T-helper 1 cell treated with Interleukin-12 subunit alpha and Interleukin-12 subunit beta and Interleukin-4 antibody, amounts not matched to agents 30 μg/mL and 1 μg/mL, for 36 hours (primary cell): ENCODE measurements at regions not wholly inside any gene's neighbourhood (a gene's known extent, or its start where the extent isn't known, plus 50 kb on each side); places are given as distances from the start of the nearest gene placed in this dataset.

Experiments
- H3K27ac Mint-ChIP-seq: one replicate; pipeline ENCODE4 v1.8.0; 2021; ENCODE audit warnings: mild to moderate bottlenecking, mixed read lengths
- H3K27me3 Mint-ChIP-seq: one replicate; pipeline ENCODE4 v1.8.0; 2021; ENCODE audit warnings: low read depth, mixed read lengths
- H3K36me3 Mint-ChIP-seq: one replicate; pipeline ENCODE4 v1.8.0; 2021; ENCODE audit warnings: low read depth, mixed read lengths
- H3K4me1 Mint-ChIP-seq: one replicate; pipeline ENCODE4 v1.8.0; 2021; ENCODE audit warnings: low read depth, mixed read lengths
- H3K4me3 Mint-ChIP-seq: one replicate; pipeline ENCODE4 v1.8.0; 2021; ENCODE audit warnings: mild to moderate bottlenecking, moderate library complexity, mixed read lengths
- H3K9me3 Mint-ChIP-seq: one replicate; pipeline ENCODE4 v1.8.0; 2021; ENCODE audit warnings: mixed read lengths

DNA sequence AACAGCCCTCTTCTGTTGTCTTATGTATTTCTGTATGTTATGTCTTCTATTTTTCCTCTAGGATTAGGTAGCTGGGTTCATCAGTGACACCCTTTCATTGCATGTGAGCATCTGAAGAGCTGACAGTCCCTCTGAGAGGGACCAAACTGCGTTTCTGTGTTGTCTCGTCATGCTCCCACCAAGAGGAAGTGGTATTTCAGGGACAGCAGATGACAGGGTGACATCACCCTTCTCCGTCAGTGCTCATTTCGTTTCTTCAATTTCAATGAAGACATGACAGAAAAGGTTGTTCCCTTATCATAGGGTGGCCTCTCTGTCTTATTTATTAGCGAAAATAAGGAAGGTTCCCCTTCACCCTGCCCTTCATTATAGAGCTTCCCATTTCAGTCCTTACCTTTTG lies 225.9 kb upstream of the NR4A3 start:
- Mint-ChIP-seq H3K27ac (peak overlapping the region; percentile 60), H3K9me3 (no peaks in the 10 kb centered on the region), H3K4me3 (no peak overlapping the region), H3K27me3 (peaks cover 18% of the 10 kb centered on the region), H3K4me1 (peaks cover 5% of the 10 kb centered on the region), H3K36me3 (no peaks in the 10 kb centered on the region)

DNA sequence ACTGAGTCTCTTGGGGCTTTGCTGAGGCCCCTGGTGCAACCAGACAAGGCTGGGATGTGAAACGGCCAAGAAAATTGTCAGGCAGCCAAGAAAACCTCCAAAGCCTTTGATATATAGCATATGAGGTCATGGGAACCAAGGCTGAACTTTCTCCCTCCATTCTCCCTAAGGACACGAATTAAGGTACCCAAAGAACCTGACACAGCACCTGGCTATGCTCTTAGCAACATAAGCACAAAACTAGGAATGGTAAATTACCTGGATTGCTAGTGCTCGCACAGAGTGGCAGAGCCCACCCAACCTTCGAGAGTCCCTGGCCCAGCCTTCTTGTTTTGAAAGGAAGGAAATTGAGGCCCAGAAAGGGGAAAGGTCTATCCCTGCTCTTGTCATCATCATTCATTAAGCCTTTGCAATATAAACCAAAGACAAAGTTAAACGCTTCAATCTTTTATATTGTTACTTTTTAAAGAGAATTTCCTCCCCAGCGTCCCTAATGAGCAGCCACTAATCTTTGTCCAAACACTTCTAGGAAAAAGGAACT lies 220.0 kb upstream of the NR4A3 start:
- Mint-ChIP-seq H3K4me3 (no peak overlapping the region), H3K9me3 (no peaks in the 10 kb centered on the region), H3K27me3 (peaks cover 17% of the 10 kb centered on the region), H3K36me3 (no peaks in the 10 kb centered on the region), H3K4me1 (no peaks in the 10 kb centered on the region), H3K27ac (no peak overlapping the region)

DNA sequence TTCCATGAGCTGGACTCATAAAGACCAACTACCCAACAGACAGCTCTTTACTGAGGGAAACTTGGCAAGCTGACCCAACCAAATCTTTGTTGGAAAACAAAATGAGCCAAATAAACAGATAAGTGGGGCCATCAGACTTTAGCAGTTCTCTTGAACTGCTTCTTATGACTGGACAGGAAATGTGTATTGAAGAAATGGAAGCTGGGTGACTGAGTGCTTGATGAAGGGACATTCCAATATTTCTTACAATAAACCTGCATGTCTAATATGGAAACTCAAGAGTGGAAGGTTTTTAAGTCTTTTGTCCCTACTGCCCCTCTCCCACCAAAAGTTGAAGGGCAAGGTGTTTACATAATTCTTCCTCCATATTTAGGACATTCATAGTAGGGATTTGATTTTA lies 218.8 kb upstream of the NR4A3 start:
- H3K4me1 Mint-ChIP-seq, result no peaks in the 10 kb centered on the region

DNA sequence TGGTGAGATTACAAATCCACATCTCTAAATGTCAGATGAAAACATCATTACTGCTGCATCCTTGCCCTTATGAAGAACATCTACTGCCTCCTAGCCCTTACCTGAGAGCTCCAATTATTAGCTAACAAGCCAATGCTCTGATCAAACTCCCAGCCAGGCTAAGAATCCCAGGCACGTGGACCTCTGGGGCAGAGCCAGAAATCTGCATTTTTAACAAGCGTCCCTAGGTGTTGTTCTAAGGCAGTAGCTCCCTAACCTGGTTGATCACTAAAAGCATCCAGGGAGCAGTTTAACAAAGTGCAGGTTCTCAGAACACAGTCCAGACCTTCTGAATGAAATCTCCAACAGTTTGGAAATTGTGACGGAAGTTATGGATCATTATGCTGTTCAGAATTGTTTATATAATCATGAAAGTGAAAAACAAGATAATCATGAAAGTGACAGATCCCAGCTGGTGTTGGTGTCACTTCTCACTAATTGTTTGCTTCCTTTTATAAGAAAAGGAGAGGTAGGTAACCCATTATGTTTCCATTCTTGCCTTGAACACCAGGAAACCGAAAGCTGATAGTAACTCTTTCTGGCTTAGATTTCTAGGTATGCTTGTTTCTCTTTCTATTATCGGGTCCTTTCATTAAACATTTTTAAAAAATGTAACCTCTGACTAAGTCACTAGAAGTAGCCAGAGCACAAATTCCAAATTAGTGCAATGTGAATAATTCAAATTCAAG lies 216.5 kb upstream of the NR4A3 start:
- H3K27ac Mint-ChIP-seq, result no peak overlapping the region

More for the DNA sequence above, 218.8 kb upstream of the NR4A3 start:
- Mint-ChIP-seq H3K27ac (no peak overlapping the region), H3K36me3 (no peaks in the 10 kb centered on the region), H3K9me3 (no peaks in the 10 kb centered on the region), H3K27me3 (peaks cover 12% of the 10 kb centered on the region), H3K4me3 (no peak overlapping the region)

DNA sequence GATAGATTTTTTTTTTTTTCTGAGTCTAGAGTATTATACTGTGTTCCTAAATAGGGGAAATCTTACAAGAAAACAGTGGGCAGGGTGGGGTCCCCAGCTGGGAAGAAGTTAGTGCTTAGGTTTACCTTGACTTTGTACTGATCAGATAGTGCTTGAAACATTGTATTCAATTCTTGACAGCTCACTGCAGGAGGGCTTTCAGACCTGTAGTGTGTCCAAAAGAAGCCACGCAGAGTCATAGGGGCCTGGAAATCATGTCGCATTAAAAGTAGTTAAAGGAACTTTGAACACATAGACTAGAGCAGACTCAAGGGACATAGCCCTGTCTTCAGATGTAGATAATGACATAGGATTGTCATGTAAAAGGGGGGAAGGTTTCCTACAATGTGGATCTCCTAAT lies 215.4 kb upstream of the NR4A3 start:
- H3K4me1 Mint-ChIP-seq, result no peaks in the 10 kb centered on the region
- H3K36me3 Mint-ChIP-seq, result no peaks in the 10 kb centered on the region
- H3K4me3 Mint-ChIP-seq, result no peak overlapping the region
- no peaks in the 10 kb centered on the region for H3K9me3 Mint-ChIP-seq
- peaks cover 12% of the 10 kb centered on the region for H3K27me3 Mint-ChIP-seq
- H3K27ac Mint-ChIP-seq, result no peak overlapping the region

More for the DNA sequence above, 216.5 kb upstream of the NR4A3 start:
- H3K9me3 Mint-ChIP-seq, result no peaks in the 10 kb centered on the region
- no peak overlapping the region for H3K4me3 Mint-ChIP-seq
- H3K4me1 Mint-ChIP-seq, result no peaks in the 10 kb centered on the region
- H3K27me3 Mint-ChIP-seq, result peaks cover 12% of the 10 kb centered on the region
- no peaks in the 10 kb centered on the region for H3K36me3 Mint-ChIP-seq

DNA sequence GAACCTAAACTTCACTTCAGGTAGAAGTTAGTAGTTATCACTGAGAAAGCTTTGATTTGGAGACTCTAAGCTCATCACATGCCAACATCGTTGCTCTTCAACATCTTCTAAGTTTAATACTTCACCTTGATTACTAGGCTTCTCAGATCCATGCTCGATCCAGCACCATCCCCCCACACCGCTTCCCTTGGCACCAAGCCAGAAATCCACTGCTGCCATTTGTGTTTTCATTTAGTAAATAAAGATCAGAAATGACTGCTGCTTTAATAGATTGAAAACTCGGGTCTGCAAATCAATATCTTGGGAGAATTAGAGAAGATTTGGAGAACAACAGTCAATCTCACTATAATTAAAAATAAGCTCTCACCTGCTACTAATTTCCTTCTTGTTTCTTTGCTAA lies 214.7 kb upstream of the NR4A3 start:
- no peaks in the 10 kb centered on the region for H3K36me3 Mint-ChIP-seq
- H3K4me3 Mint-ChIP-seq, result no peak overlapping the region
- no peaks in the 10 kb centered on the region for H3K4me1 Mint-ChIP-seq
- no peaks in the 10 kb centered on the region for H3K9me3 Mint-ChIP-seq
- no peak overlapping the region for H3K27ac Mint-ChIP-seq
- peaks cover 12% of the 10 kb centered on the region for H3K27me3 Mint-ChIP-seq

DNA sequence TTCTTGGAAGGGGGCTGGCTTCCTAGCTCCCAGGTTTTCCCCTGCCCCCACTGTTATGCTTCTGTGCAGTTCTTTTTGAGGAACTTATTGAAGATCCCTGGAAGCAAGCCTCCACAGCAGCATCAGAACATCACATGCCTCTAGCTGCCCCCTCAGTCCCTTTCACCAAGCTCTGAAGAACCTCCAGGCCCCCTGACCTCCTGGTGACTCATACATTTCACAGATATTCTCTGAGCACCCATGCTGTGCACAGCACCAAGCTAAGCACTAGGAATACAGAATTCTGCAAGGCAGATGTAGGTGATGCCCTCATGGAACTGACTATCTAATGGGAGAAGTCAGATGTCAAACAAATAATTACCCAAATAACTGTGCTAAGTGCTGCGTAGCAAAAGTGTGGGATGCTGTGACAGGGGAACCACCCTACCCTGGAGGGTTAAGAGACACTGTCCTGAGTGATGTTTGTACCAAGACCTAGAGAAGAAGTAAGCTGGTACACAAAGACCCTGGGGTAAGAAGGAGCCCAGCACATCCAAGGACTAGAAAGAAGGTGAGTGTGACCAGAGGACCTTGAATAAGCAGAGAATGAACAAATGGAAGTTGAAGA lies 213.7 kb upstream of the NR4A3 start:
- Mint-ChIP-seq H3K27me3 (peaks cover 8% of the 10 kb centered on the region), H3K9me3 (no peaks in the 10 kb centered on the region), H3K4me3 (no peak overlapping the region), H3K4me1 (no peaks in the 10 kb centered on the region), H3K36me3 (no peaks in the 10 kb centered on the region), H3K27ac (no peak overlapping the region)

DNA sequence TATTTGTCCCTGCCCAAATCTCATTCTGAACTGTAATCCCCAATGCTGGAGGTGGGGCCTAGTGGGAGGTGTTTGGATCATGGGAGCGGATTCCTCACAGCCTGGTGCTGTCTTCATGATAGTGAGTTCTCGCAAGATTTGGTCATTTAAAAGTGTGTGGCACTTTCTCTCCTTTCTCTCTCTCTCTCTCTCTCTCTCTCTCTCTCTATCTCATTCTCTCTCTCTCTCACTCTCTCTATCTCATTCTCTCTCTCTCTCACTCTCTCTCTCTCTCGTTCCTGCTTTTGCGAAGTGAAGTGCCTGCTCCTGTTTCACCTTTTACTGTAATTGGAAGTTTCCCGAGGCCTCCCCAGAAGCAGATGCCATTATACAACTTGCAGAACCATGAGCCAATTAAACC lies 207.3 kb upstream of the NR4A3 start:
- H3K27ac Mint-ChIP-seq, result no peak overlapping the region
- H3K36me3 Mint-ChIP-seq, result no peaks in the 10 kb centered on the region
- no peak overlapping the region for H3K4me3 Mint-ChIP-seq
- no peaks in the 10 kb centered on the region for H3K9me3 Mint-ChIP-seq
- peaks cover 7% of the 10 kb centered on the region for H3K27me3 Mint-ChIP-seq
- H3K4me1 Mint-ChIP-seq, result no peaks in the 10 kb centered on the region

DNA sequence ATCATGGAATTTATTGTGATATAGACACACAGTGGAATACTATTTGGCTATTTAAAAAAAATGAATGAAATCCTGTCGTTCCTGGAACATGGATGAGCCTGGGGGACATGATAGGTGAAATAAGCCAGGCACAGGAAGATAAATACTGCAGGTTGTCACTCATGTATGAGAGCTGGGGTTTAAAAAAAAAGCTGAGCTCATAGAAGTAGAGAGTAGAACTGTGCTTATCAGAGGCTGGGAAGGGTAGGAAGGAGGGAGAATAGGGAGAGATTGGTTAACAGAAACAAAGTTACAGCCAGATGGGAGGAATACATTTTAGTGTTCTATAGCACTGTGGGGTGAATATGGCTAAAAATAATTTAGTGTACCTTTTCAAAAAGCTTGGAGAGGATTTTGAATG lies 200.6 kb upstream of the NR4A3 start:
- no peaks in the 10 kb centered on the region for H3K4me1 Mint-ChIP-seq
- peaks cover 3% of the 10 kb centered on the region for H3K27me3 Mint-ChIP-seq
- H3K27ac Mint-ChIP-seq, result no peak overlapping the region
- no peak overlapping the region for H3K4me3 Mint-ChIP-seq
- H3K9me3 Mint-ChIP-seq, result no peaks in the 10 kb centered on the region
- H3K36me3 Mint-ChIP-seq, result no peaks in the 10 kb centered on the region

DNA sequence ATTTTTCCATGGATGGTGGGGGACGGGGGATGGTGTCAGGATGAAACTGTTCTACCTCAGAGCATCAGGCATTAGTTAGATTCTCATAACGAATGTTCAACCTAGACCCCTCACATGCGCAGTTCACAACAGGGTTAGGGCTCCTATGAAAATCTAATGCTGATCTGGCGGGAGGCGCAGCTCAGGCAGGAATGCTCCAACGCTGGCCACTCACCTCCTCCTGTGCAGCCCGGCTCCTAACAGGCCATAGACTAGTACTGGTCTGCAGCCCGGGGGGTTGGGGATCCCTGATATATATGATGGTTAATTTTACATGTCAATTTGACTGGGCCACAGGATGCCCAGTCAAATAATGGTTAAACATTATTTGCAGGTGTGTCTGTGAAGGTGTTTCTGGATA lies 199.0 kb upstream of the NR4A3 start:
- Mint-ChIP-seq H3K4me1 (no peaks in the 10 kb centered on the region), H3K27ac (no peak overlapping the region), H3K36me3 (no peaks in the 10 kb centered on the region), H3K4me3 (no peak overlapping the region), H3K27me3 (peaks cover 11% of the 10 kb centered on the region), H3K9me3 (no peaks in the 10 kb centered on the region)

DNA sequence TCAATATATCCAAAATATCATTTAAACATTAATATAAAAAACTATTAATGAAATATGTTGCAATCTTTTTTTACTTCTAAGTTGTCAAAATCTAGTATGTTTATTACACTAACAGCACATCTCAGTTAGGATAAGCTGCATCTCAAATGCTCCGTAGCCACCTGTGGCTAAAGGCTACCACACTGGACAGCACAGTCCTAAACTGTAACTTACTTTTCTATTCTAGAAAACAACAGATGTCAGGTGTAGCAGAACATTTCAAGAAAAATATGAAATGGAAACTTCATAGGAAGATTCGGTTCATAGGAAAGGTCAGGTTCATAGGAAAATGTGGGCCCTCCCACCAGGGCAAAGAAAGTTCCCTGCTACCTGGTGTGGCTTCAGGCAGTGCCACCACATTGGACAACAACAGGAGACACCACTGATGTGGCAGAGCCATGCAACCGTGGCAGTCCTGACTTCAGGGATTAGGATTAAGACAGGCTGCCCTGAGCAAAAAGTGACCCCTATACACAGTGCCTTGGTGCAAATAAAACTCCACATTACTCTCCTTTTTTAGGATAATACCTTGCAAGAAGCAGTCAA lies 197.8 kb upstream of the NR4A3 start:
- H3K4me1 Mint-ChIP-seq, result no peaks in the 10 kb centered on the region
- H3K36me3 Mint-ChIP-seq, result no peaks in the 10 kb centered on the region
- no peak overlapping the region for H3K27ac Mint-ChIP-seq
- no peaks in the 10 kb centered on the region for H3K9me3 Mint-ChIP-seq
- H3K4me3 Mint-ChIP-seq, result no peak overlapping the region
- peaks cover 20% of the 10 kb centered on the region for H3K27me3 Mint-ChIP-seq

DNA sequence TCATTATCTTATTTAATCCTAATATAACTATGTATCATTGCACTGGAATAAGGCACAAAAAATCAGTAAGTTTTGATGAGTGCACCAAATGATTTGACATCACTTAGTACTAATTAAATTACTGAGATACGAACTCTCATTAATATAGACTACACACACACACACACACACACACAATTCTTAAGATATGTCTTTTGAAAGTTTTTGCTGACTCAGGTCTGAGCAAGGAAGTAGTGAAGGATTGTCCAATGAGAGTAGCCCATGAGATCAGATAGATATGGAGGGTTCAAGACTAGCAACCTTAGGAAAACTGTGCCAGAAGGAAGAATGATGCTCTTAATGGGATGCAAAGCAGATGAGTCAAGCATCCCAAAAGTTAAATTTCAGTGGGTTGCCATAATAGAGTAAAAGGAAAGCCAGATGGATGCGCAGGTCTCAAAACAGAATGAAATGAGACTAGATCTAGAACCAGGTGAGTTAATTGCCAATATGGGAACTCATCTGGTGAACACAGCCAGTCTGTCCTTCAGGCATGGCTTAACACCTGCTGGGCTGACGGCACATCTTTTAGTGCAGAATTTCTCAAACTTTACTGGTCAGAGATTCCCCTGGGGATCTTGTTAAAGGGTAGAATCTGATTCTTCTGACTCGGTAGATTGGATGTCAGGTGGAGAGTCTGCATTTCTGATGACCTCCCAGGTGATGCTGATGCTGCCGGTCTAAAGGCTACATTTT lies 197.0 kb upstream of the NR4A3 start:
- H3K27me3 Mint-ChIP-seq, result peaks cover 23% of the 10 kb centered on the region
- no peak overlapping the region for H3K27ac Mint-ChIP-seq
- H3K36me3 Mint-ChIP-seq, result no peaks in the 10 kb centered on the region
- no peaks in the 10 kb centered on the region for H3K9me3 Mint-ChIP-seq
- no peaks in the 10 kb centered on the region for H3K4me1 Mint-ChIP-seq
- H3K4me3 Mint-ChIP-seq, result no peak overlapping the region

DNA sequence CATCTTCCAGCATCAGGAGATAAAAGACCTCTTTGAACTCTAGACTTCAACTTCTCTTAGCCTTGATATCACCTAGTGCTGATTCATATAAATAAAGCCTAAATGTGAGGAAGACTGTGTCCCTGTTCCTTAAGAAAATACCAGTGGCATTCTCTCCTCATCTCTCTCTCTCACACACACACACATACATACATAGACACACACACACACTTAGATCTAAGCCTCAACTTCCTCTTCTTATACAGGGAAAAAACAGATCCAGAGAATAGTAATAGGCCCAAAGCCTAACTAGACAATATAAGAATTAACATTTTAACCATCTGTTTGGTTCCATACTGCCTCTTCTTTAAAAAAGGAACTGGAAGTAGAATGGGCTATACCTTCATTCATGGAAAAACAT lies 195.3 kb upstream of the NR4A3 start:
- H3K4me3 Mint-ChIP-seq, result no peak overlapping the region
- H3K27me3 Mint-ChIP-seq, result peaks cover 23% of the 10 kb centered on the region
- no peaks in the 10 kb centered on the region for H3K4me1 Mint-ChIP-seq
- no peaks in the 10 kb centered on the region for H3K36me3 Mint-ChIP-seq
- no peak overlapping the region for H3K27ac Mint-ChIP-seq
- H3K9me3 Mint-ChIP-seq, result no peaks in the 10 kb centered on the region

DNA sequence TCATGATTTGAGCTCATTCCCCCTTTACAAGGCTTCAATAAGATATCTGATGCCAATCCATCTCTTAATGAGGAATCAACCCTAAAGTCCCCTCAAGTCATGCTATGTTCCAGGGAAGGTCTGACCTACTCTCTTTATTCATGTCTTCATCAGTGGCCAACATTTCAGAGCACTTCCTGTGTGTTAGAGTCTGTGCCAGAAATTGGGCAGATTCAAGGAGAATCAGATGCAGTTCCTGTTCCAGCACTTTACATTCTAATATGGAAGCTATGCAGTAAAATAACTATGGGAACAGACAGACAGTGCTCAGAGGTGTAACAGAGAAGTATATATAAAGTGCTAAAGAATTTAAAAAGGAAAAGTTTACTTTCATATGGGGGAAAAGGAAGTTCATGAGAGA lies 193.4 kb upstream of the NR4A3 start:
- Mint-ChIP-seq H3K36me3 (no peaks in the 10 kb centered on the region), H3K4me1 (no peaks in the 10 kb centered on the region), H3K9me3 (no peaks in the 10 kb centered on the region), H3K4me3 (no peak overlapping the region), H3K27me3 (peaks cover 23% of the 10 kb centered on the region), H3K27ac (no peak overlapping the region)
